Hepatocyte (in vitro differentiated cells): ENCODE measurements at regions not wholly inside any gene's neighbourhood (a gene's known extent, or its start where the extent isn't known, plus 50 kb on each side); places are given as distances from the start of the nearest gene placed in this dataset.

ENCODE experiments used
- CTCF ChIP-seq: fragments of 200-600 bp; sonication (generic); IDR thresholded peaks from 2 replicates; pipeline ENCODE4 v1.5.1; 2016; ENCODE audit warnings: antibody characterized with exemption, mild to moderate bottlenecking; ENCODE audit not compliant: poor library complexity
- EZH2 ChIP-seq: fragments of 200-600 bp; sonication (generic); IDR thresholded peaks from 2 replicates; pipeline ENCODE4 v1.6.1; 2016; ENCODE audit warnings: antibody characterized with exemption, mild to moderate bottlenecking, borderline replicate concordance

GRCh38 chr13:38543561-38543960, 143.3 kb upstream of the FREM2 start:
- TF ChIP-seq CTCF = no peak
- no peak for TF ChIP-seq EZH2
